Activated CD8-positive, alpha-beta memory T cell treated with anti-CD3 and anti-CD28 coated beads for 48 hours (primary cell): ENCODE measurements at regions not wholly inside any gene's neighbourhood (a gene's known extent, or its start where the extent isn't known, plus 50 kb on each side); places are given as distances from the start of the nearest gene placed in this dataset.

Experiments
- DNase-seq, 3 experiments: peaks; one replicate each; pipeline ENCODE4 v3.0.0-alpha.2; 2020; ENCODE audit warnings: low read depth in 2 of 3, low spot score in 2 of 3

DNA sequence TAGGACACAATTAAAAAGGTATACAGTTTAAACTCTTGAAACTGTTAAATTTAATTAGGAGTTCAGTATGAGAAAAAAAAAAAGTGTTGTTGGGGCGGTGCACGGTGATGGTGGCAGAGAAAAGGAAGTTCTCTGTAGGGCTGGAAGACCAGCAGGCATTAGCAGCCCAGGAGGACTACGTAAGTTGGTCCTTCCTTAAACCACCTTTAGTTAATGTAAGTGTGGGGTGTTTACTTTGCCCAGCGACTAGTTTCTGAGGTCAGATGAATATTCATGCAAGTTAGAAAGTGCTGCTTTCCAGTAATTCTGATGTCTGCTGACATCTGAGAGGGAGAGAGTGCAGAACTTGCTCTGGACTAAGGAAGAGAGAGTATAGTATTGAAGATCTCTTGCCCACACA lies 54.9 kb downstream of the NKX2-1 start:
- DNase-seq, result no peak

DNA sequence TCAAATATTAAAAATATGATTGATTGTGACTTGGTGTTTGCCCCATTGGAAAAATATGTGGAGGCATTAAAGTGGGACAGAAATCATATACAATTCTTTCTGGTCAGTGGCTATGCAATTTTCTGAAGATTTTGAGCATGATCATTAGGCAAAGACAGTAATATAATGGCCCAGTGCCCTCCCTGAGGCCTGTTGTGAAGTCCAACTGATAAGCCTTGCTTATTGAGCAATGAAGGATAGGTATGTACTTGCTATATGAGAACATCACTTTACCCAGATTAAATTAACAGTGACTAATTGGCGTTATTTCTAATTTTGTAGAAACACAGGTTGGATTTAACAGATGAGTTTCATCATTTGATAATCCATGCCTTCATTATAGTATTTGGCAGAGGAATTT lies 57.1 kb downstream of the NKX2-1 start:
- no peak for DNase-seq

DNA sequence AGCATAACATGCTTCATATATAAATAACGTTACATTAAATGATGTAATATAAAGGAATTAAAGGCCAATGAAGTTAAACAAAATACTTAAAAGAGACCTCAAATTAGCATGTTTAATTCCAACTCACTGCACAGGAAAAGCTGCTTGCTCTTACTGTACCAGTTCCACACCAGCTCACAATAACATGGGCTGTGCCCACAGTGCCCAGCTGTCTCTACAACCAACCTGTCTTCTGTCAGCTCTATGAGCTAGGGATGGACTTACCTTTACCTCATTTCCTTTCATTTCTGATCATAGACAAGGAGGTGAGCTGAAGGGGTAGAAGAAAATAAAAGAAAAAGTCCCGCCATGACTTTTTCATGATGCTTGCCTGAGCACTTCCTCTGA lies 64.8 kb downstream of the NKX2-1 start:
- no peak for DNase-seq

GRCh38 chr14:36454599-36455240 lies 65.3 kb downstream of the NKX2-1 start:
- DNase-seq, result no peak

- DNase-seq, result no peak
Observed at GRCh38 chr14:36452860-36453259, 67.2 kb downstream of the NKX2-1 start.

DNA sequence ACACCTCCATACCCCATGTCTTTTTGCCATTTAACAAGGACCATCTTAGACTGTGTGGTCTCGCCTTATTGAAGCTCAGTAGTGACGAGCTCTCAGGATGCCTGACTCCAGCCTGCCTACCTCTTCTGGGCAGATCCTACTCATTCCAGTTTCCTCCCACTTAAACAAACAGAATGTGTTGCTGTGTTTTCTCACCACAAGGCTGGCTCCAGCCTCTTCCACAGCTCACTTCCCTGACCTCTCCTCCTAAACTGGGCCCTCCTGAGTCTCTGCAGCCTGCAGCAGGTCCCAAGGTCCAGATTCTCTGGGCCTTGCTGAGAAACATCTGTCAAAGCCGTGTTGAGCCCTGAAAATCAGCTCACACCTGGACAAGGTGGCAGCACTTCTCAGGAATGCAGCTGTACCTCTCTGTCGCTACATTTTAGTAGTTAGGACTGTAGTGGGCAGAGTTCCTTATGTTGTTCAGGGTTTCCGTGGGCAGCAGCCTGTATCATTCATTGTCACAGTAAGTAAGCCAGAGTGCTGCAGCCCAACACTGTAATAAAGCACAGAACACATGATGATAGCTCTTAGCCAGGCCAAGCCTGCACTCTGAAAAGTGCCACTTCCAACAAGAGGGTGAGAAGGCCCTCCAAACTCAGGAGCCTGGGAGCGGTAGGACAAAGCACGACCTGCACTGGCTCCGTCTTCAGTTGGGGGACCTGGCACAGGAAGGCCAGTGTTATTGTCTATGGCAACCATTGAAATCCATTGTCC lies 68.5 kb downstream of the NKX2-1 start:
- DNase-seq, result no peak

DNA sequence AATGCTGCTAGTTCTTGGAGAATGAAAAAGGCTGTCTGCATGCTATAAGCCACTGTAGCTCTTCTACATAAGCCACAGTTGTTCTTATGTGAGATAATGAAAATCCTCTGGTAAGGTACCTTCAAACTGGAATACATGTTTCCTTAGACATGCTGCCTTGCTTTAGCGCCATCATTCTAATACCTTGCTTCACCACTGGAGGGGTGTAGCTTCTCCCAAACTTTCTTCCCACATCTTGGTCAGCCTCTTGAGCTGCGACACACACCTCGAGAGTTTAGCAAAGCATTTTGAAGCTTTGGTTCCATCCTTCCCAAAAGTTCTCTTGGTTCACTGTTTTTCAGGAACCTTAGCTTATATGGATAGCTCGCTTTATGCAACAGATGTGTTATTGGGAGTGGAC lies 69.5 kb downstream of the NKX2-1 start:
- no peak for DNase-seq

DNA sequence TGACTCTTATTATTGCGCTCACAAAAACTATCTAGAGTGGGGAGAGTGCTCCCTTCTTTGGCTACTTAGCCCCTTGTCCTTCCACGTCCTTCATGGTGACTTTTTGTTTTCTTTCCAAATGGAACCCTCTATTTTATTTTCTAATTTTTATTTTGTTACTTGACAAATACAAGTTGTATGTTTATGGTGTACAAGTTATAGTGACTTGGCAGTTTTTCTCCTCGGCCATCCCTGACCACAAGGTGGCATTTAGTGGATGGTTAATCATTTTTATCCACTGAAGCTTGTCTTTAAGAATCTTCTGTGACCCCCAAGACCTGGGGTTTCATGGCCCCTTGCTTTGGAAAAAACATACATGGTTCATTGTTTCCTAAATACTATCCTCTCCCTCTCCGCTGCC lies 70.1 kb downstream of the NKX2-1 start:
- DNase-seq, result no peak

GRCh38 chr14:36443374-36443773 lies 76.7 kb downstream of the NKX2-1 start:
- DNase-seq, result no peak

DNA sequence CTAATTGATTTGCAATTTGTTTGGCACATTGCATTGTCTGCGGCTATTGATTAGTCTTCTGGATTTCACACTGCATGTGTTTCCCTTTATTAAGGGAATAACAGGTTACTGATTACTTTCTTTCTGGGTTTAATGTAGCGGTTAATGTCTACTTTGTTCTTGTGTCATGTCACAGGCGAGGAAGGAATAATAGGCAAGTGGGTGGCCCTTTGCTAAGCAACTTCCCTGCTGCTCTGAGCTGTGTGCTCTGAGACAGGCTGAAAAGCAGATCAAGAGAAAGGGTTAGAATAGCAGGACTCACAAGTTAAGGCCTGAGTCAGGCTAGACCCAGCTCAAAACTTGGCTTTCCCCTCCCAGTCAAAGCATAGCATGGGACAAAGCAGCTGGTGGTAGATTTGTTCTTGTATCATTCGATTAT lies 77.2 kb downstream of the NKX2-1 start:
- no peak for DNase-seq

DNA sequence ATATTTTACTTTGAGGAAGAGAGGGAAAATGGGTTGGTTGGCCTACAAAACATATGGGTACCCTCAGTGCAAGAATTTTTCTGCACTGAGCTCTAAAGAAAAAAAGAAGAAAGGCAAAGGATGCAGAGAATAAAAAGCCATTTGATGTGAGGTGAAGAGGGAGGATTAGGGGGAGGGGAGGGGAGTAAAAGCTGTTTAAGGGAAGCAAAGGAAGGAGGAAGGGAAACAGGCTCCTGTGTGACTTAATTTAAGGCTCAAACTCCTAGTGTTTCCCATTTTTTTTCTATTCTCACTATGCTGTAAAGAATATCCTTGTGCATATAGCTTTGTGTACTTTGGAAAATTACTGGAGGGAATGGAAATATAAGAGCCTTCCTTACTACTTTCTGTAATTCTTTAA lies 78.7 kb downstream of the NKX2-1 start:
- no peak for DNase-seq

DNA sequence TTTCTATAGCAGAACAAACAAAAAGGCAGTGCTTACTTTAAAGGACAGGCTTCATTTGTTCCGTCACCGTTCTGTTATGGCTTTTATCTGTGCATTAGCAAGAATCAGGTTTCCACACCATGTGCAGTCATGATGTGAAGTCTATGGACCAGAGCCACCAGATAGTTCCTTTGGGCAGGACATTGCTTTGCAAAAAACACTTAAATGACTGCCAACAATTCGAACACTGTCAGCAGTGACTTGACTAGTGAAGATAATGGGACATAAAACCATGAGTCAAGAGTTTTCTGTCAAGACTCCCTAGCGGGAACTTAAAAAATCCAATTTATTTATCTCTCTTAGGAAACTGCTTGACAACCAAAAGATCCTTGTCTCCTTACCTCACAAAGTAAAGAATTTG lies 80.3 kb downstream of the NKX2-1 start:
- no peak for DNase-seq

- DNase-seq, result no peak
Observed at GRCh38 chr14:36438883-36439282, 81.1 kb downstream of the NKX2-1 start.

DNA sequence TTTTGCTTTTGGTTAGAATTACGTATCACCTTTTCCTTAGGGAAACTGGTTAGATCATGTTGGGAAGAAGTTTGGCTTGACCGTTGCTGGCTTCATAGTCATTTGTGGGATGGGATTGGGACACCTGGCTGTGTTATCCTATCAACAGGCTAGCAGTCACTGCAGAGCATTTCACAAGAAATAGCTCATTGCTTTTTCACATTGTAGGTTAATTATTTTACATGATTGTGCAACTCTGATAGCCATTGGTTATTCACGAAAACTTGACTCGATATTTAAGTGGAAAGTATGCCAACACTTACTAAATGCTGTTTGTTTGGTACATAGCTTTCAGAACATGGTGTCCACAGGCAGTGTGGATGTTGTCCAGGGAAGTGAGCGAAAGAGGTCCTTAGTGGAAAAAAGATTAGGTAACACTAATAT lies 89.4 kb downstream of the NKX2-1 start:
- DNase-seq, result no peak

GRCh38 chr14:36430169-36430568 lies 89.9 kb downstream of the NKX2-1 start:
- no peak for DNase-seq

DNA sequence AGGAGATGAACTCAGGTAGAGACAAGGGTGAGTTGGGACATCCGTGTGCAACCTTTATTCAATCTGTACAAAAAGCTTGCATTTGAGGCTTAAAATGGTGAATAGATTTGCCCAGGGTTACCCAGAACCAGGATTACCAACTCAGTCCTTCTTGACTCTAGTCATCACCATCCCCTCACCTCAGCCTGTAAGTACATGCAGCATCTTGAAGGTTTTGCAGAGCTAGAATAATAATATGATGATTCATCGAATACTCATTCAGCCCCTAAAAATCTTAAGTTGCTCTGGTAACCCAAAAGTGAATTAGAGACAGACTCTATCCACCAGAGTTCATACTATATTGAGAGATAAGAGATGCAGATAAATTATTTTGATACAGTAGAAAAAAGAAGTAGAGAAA lies 90.3 kb downstream of the NKX2-1 start:
- no peak for DNase-seq

GRCh38 chr14:36428350-36428749 lies 91.7 kb downstream of the NKX2-1 start:
- DNase-seq, result no peak

GRCh38 chr14:36426836-36427235 lies 93.2 kb downstream of the NKX2-1 start:
- no peak for DNase-seq

- no peak for DNase-seq
Observed at GRCh38 chr14:36426113-36426512, 93.9 kb downstream of the NKX2-1 start.

- no peak for DNase-seq
Observed at GRCh38 chr14:36424478-36425102, 95.4 kb downstream of the NKX2-1 start.

DNA sequence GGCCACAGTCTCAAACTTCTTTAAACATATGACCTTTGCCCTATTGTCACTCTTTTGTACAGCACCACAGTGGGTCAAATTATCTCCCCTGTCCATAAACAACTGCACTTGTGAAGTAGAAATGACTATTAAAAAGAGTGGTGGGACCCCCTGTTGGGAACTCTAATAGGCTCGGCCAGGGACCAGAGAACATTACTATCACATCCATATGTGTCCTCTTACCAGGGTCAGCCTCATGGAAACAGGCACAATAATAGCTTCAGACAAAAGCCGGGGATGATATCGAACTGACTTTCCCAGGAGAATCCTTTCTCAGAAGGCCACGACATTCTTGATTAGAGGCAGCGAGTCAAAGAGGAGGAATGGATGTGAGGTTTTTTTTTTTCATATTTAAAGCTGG lies 96.6 kb downstream of the NKX2-1 start:
- no peak for DNase-seq

DNA sequence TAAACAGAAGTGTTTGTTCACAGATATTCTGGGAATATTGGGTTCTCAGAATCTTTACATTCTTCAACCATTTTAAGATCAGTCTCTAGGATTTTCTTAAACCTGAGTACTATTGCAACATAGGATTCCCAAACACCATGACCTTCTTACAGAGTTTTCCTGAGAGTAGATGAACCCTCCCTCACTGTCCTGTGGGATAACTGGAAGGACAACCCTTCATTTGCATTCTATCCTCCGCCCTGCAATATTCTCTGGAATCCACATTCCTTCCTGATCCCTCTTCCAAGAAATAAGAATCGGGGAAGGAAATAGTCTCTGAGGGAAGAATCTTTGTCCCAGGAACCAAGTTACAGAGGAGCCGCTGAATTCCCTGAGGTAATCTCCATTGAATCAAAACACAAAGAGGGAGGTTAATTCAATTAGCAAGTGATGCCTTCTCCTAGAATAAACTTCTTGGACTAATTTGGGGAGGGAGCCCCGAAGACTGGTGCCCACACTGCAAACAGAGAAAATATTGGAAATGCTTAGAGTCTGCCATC lies 99.8 kb upstream of the MBIP start:
- no peak for DNase-seq
